HepG2 (cell line): ENCODE measurements at regions not wholly inside any gene's neighbourhood (a gene's known extent, or its start where the extent isn't known, plus 50 kb on each side); places are given as distances from the start of the nearest gene placed in this dataset.

ENCODE experiments used
- IKZF5 ChIP-seq: IDR thresholded peaks from 2 replicates; pipeline ENCODE4 v1.6.1; 2018; ENCODE audit warnings: missing genetic modification reagents, mild to moderate bottlenecking, missing compliant biosample characterization
- MTERF4 ChIP-seq: sonication (generic); formaldehyde crosslinking; IDR thresholded peaks from 2 replicates; pipeline ENCODE4 v1.8.0; 2023; ENCODE audit warnings: mild to moderate bottlenecking, missing genetic modification reagents
- NR2C2 ChIP-seq: sonication (generic); formaldehyde crosslinking; IDR thresholded peaks from 2 replicates; pipeline ENCODE4 v1.4.0; 2020; ENCODE audit warnings: missing genetic modification reagents, mild to moderate bottlenecking, moderate library complexity, borderline replicate concordance
- POLR2A ChIP-seq, 2 experiments: IDR thresholded peaks; 2 replicates each; pipeline ENCODE4 v1.6.1; 2011; ENCODE audit warnings: low read depth in 2 of 2, low read length in 2 of 2, mild to moderate bottlenecking in 1 of 2, moderate library complexity in 1 of 2; ENCODE audit not compliant: insufficient read depth in 1 of 2
- RAD51 ChIP-seq: fragments of 450-650 bp; IDR thresholded peaks from 2 replicates; pipeline ENCODE4 v1.6.1; 2016; ENCODE audit warnings: borderline replicate concordance
- TGIF2 ChIP-seq: IDR thresholded peaks from 2 replicates; pipeline ENCODE4 v1.6.1; 2016; ENCODE audit warnings: control low read depth, missing compliant biosample characterization
- ZBTB43 ChIP-seq: sonication (generic); formaldehyde crosslinking; conservative IDR thresholded peaks from 2 replicates; pipeline ENCODE4 v1.4.0; 2020; ENCODE audit warnings: missing genetic modification reagents
- ZNF274 ChIP-seq: sonication (generic); formaldehyde crosslinking; IDR thresholded peaks from 2 replicates; pipeline ENCODE4 v1.5.1; 2020; ENCODE audit warnings: mild to moderate bottlenecking, missing genetic modification reagents

- TF ChIP-seq MTERF4 (CRISPR knock-in tag) (no peak), ZNF274 (CRISPR knock-in tag) (no peak), POLR2A (IDR thresholded peaks at IDR 0.05; ENCODE audit: insufficient read depth in 1 of 2, low read depth in 2 of 2, low read length in 2 of 2) (no peak), RAD51 (no peak), NR2C2 (CRISPR knock-in tag) (no peak), IKZF5 (CRISPR knock-in tag) (no peak), TGIF2 (no peak), ZBTB43 (no peak)
Measured at GRCh38 chr6:50649086-50649485, 64.2 kb upstream of the TFAP2D start.
